CD4-positive, alpha-beta T cell treated with Interleukin-1 beta for 1 hour (primary cell): ENCODE measurements at regions not wholly inside any gene's neighbourhood (a gene's known extent, or its start where the extent isn't known, plus 50 kb on each side); places are given as distances from the start of the nearest gene placed in this dataset.

Experiments
- DNase-seq, 2 donors: peaks; one replicate each; pipeline ENCODE4 v3.0.0-alpha.2; 2020 to 2022

DNA sequence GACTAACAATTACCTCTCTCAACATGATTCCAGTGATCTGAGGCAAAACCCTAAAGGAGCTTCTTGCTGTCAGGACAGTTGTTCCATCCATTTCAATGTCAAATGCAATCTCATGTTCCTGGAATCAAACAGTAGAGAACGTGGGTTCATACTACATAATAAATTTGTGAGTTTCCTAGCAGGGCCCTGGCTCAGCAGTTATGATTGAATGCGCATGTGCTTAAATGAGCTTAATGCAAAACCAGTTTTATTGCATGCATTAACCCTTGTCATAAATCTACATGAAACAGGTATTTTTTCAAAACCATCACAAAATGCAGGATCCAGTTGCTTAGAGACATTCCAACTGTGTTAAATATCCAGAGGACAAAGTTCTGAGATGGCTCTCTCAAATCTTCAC lies 225.4 kb upstream of the TMEM72 start:
- no peak for DNase-seq

DNA sequence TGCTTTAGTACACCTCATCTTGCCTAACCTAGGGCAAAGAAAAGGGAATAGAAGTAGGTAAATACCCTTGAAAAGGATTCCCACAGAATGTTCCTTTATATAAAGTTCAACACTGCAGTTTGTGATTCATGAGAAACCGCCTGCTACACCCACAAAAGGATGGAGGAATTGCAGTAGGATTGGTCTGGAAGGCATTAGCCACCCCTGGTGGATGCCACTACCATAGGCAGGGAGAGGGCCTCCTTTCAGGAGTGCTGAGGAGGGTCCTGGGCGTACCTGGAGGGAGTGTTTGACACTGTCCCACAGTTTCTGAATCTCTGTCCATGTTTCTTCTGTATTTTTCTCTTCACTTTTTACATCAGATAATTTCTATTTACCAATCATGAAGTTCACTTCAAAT lies 221.8 kb upstream of the TMEM72 start:
- DNase-seq: no peak

DNA sequence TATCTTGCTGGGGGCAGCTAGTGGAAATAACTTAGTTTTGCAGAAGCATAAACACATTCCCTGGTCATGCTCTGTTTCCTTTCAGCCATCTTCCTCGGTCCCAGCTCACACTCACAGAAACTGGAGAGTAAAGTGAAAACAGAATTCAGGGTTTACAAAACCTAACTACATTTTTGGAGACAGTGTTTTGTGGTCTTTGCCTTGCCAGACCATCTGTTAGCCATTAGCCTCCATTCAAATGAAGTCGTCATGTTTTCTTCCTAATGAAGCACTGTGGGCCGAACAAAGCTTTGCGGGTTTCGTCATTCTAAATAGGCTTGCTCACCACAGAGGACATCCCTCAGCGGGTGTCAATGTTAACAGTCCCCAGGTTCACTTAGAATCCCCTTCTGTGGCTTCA lies 214.6 kb upstream of the TMEM72 start:
- no peak for DNase-seq

DNA sequence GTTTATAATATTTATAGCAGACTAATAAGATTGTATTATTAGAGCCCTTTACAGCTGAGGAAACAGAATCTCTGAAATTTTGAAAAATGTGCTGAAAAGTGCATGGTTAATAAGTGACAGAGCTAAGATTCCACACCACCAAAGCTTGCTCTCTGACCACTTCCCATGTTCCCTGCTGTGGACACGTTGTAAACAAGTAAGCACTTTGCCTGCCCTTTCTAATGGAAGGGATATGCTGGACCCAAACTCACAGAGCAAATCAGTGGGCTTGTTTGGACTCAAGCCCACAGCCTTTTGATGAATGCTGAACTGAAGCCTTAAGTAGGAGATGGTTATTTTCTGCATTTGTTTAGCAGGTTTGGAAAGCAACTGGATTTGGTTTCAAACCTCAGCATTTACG lies 214.0 kb upstream of the TMEM72 start:
- DNase-seq: no peak

DNA sequence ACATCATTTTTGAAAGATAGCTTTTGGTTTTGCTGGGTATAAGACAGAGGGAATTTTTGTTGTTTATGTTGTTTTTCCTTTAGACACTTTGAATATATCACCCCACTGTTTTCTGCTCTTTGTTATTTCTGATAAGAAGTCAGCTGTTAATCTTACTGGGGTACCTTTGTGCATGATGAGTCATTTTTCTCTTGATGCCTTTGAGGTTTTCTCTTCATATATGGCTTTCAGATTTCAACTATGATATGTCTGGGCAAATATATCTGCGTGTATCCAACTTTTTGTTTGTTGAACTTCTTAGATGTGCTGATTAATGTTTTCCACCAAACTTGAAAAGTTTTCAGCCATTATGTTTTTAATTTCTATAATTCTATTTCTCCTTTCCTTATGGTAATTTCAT lies 208.6 kb upstream of the TMEM72 start:
- DNase-seq: no peak

DNA sequence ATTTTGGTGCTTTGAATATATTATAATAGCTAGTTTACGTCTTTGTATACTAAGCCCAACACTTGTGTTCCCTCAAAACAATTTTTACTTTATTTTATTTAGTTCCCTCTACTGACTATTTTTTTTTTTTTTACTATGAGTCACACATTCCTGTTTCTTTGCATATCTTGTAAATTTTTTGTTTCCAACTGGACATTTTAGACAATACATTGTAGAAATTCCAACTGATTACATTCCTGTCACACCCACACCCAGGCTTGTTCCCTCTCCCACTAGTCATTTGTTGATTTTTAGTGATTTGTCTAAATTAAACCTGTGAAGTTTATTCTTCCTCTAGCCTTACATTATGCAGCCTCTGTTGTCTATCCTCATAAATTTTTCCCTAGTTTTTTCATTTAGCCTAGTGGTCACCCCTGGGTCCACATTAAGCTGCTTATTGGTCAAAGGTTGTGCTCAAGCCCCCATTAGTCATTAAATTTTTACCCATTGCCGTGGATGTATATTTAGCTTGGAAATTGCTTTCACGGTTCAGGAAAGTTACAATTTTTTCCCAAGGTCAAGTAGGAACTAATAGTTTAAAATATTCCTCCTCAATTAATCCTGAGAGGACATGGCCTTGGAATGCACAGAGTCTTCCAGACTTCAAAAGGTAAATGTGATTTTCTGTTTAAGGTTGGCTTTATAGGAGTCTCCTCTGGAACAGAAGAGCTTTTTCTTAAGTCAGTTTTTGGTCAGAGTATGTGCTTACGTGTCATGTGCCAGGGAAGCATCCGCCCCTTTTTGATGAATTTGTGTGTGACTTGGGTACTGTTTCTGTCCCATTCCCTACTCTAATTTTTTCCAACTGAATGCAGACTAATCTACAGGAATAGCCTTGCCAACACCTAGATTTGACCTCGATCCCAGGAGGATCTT lies 207.6 kb upstream of the TMEM72 start:
- DNase-seq: no peak

DNA sequence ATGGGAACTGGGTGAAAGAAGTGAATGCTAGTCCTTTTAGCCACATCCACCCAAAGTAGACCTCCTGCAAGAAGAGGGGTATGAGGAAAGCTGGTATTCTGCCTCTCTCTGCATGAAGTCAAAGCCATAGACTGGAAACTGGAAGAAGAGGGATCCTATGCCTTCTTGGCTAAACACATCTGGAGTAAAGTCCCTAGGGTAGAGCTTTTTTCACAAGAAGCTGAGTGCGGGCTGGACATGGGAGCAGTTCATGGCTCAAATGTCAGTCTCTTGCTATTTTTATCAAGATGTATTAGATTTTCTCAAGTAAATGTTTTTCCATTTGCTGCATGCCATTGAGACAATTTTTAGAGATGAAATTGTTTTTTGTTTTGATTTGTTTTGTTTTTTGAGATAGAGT lies 206.5 kb upstream of the TMEM72 start:
- DNase-seq: no peak

DNA sequence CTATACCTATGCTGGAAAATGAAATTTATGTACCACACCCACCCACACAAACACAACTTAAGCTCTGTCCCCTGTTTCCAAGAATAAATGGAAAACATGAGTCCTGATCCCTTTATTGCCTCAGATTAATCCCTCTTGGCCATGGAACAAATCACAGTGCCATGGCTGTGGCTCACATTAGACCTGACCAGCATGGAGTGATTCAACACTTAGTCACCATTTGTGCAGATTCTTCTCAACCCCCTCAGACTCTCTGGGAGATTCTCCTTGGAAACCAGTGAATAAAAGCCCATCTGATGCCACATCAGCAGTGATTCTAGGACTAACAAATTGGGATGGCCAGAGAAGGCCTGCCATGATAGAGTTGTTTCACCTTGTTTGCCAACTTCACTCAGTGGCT lies 204.4 kb upstream of the TMEM72 start:
- no peak for DNase-seq

DNA sequence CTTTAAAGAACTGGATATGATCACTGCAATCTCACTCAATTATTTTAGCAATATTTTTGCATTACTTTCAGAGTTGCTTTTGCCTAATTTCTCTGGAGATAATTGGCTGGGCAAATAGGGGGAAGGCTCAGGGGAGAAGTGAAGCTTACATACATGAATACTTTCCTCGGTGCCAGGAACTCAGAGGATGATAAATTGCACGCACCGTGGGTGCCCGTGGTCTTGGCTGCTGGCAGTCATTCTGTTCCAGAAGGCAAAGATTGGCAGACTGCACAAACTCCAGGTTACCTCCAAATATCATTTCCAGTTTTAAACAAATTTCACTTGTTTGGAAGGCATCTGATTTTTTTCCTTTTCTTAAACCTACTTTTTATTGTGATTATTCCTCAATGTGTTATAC lies 197.8 kb upstream of the TMEM72 start:
- no peak for DNase-seq

DNA sequence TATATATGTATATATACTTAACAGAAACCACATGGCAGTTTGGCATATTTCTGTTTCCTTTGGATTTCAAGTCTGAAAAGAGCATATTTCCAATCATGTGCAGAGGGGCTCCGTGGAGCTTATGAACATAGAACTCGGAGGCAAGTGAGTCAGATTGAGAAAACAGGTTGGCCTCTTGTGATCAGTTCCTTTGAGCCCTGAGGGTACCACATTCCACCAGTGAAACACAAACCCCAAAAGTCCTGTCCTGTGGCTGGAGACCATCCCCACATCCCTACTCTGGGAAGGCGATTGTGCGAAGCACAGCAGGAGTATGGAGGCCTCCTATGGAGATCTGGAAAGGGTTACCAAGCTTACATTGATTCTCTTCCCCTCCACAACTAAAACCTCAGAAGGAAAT lies 196.7 kb upstream of the TMEM72 start:
- no peak for DNase-seq

DNA sequence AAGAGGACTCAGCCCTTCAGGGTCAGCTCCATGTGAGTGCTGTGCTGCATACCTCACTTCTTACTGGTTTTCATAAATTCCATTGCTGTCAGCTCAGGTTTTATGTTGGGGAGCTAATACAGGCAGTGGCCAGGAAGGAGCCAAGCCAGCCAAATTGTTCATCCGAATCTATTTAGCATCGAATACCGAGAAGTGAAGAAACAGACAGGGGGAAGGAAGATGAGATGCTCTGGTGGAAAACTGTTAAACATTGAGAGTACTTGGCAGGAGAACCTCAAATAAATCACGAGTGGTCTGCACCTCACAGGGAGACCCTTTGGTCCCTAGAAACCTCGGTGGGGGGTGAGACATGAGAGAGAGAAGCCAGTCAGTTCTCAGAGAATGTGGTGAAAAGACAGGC lies 196.0 kb upstream of the TMEM72 start:
- DNase-seq: no peak

DNA sequence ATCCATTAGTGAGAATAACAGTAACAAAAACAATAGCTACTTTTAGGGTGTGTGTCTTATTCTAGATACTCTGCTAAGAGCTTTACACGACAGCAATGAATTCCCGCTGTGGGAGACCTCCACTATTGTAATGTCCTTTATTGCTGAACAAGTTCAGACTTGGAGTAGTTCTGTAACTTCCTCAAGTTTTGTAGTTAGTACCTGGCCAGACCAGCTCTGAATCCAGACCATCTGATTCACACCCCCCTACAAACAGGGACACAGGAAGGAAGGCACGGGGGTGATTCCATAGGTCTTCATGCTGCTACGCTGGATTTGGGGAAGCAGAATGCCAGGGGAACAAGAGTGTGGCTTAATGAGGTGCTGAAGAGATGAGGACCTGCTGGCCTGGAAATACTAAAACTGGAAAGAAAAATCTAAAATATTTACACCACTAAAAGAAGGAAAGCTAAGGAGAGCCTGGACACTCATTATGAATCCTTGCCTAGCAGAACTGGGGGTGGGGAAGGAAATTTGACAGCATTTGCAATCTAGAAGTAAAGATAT lies 194.6 kb upstream of the TMEM72 start:
- DNase-seq: no peak

DNA sequence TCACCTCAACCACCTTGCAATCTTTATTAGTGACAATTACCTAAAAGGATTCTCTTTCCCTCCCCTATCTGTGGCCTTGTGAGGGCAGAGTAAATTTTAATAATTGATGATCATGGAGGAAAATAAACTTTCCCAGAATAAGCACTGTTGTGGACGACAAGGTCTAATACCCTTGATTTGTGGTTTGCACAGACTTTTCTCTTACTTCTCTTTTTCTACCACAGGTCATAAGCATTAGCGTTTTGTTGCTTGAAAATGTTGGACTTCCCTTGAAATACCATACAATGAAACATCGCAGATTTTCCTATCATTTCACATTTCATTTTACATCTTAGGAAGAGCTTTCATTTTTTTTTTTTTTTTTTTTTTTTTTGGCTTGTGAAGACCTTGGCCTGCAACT lies 188.1 kb upstream of the TMEM72 start:
- DNase-seq: no peak

DNA sequence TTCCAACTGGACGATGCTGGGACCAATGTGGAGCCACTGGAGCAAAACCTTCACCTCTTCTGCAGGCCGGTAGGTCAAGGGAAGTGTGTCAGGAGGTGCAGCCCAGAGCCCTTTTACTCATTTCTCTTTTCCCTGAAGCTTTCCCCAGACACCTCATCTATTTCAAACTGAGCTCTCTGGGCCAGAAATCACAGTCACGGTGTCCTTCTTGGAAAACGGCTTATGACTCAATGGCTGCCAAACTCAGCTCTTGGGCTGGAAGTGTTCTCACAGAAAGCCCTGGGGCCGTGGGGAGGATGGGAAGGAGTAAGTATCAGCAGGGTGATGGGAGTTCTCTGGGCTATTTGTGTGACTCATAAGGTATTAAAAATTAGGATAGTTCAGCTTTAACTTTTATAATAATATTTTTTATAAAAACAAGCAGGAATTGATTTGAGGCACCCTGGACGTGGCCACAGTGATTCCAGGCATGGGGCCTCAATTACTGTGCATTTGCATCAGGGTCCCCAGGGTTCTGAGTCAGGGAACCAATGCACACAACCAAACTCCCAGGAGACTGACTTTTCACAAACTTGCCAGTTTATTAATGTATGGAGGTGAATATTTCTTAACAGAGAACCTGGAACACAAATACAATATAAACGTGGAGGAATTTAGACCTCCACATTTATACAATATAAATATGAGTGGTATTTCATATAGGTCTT lies 187.4 kb upstream of the TMEM72 start:
- no peak for DNase-seq

DNA sequence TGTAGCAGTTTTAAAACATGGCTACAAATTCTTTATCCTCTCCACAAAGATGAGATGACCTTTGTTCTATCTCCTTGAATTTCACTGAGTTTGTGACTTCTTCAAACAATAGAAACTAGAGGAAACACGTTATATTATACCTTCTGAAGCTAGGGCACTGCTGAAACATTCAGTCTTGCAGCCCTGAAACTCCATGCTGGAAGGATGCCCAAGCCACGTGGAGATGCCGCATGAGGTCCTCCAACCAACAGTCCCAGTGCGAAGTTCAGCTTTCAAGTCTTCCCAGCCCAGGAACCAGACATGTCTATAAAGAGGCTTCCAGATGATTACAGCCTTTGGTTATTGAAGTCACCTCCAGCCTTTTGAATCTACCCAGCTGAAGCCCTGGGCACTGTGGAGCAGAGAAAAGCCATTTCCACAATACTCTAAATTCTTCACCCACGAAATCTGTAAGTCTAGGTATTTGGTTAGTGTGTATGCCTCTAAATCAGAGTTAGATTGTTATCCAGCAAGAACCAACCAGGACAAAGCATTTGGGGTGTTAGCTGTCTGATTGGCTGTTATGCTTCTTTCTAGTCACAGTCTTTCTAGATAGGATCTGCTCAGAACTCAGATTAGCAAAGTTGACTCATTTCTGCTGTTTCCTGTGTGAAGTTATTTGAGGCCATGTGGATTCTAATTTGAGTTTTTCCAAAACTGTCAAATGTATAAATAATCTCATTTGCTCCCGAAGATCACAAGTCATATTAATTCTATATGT lies 186.5 kb upstream of the TMEM72 start:
- DNase-seq: no peak

DNA sequence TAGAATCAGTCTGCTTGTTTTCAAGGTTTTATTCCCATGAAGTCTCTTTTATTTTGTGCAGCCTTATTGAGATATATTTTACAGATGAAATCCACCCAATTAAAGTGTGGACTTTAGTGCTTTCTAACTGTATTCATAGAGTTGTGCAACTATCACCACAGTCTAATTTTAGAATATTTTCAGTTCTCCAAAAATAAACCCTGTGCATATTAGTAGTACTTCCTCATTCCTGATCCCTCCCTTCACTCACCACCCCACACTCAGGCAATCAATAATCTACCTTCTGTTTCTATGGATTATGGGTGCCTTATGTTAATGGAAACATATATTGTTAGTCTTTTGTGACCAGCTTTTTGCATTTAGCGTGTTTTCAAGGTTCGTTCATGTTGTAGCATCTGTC lies 185.7 kb upstream of the TMEM72 start:
- DNase-seq: no peak

DNA sequence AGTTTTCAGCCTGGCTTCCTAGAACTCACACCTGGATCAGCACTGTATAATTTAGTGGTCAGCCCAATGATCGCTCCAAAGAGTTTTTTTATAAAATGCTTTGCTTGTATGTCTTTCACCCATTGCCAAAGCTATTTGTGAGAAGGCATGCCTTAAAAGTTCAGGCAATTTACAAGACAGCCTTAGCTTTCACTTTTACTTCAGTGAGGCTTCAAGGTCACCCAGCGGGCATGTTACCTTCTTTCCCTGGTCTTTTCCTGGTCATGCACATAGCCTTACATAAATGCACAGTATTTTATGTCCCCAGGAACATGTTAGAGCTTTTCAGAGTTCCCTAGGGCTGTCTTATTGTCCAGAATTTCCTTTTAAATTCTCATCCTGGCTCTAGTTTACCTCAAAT lies 179.9 kb upstream of the TMEM72 start:
- no peak for DNase-seq

DNA sequence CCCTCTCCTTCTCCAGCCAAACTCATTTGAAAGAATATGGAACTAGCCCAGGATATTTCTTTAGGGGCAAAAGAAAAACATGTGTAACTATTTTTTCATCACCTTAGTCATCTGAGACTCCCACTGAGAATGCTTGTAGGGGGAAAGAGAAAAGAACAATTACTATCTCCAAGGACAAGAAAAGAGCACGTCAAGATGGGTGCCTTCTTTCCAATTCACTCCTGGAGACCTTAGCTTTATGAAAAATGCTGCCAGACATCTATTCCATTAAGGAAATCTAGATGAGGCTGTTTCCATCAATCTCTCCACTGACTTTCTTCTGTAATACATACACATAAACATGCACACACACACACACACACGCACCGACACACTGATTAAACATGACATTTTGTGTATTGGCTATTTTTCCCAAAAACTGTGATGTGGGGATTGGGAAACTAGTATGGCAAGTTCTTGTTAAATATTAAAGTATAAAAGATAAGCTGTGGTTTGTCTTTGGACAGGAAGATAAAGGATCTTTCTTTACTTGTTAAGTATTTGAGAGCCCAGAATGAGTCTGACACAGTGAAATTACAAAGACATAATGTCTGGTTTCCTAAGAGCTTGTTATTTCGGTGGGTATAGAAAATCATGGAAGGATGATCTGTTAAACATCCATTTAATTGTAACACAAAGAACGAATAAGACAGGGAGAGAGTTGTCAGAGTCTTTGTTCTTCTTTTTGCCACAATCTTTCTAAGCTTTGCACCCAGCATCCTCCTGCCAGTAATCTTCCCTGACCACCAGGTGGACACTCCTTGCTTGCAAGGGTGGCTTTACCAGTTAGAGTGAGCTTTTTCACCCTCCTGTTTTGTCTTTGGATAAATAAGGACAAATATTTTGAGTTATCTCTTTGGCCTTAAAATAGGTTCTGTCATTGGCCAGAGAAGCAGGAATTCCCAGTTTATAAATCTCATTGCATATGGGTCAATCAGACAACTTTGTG lies 177.3 kb upstream of the TMEM72 start:
- no peak for DNase-seq

DNA sequence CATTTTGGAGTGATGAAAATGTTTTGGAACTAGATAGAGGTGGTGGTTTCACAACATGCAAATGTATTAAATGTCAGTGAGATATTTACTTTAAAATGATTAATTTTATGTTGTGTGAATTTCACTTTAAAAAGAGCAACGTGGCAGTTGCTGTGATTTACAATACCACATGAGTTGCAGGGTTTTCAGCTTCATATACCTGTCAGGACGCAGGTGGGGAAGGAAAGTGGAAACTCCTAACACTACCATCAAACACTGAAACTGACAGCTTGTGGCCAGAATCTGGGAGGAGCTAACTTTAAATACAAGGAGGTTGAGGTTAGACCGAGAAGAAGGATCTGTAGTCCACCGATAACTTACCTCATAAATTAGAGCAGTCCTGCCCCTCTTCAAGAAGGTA lies 168.9 kb upstream of the TMEM72 start:
- no peak for DNase-seq

DNA sequence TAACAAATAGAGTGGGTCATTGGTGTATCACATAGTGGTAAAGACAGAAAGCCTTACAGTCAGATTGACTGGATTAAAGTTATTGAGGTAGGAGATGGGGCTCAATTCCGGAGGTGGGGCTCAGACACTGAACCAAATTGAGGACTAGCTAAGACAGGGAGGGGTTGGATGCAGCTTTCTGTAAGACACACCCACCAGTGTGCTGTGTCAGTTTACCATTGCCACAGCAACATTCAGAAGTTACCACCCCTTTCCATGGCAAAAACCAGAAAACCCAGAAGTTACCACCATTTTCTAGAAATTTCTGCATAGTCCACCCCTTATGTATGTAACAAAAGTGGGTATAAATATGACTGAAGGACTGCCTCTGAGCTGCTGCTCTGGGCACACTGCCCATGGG lies 167.6 kb upstream of the TMEM72 start:
- DNase-seq: no peak

DNA sequence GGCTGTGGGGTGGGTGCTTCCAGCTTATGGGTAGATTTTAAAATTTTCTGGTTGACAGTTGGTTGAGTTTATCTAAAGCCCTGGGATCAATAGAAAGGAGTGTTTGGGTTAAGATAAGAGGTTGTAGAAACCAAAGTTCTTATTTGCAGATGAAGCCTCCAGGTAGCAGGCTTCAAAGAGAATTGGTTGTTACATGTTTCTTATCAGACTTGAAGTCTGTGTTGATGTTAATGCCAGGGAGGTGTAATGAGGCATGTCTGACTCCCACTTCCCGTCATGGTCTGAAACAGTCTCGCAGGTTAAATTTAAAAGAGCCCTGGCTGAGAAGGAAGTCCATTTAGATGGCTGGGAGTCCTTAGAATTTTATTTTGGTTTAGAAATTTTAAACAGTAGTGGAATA lies 165.2 kb upstream of the TMEM72 start:
- DNase-seq: no peak

DNA sequence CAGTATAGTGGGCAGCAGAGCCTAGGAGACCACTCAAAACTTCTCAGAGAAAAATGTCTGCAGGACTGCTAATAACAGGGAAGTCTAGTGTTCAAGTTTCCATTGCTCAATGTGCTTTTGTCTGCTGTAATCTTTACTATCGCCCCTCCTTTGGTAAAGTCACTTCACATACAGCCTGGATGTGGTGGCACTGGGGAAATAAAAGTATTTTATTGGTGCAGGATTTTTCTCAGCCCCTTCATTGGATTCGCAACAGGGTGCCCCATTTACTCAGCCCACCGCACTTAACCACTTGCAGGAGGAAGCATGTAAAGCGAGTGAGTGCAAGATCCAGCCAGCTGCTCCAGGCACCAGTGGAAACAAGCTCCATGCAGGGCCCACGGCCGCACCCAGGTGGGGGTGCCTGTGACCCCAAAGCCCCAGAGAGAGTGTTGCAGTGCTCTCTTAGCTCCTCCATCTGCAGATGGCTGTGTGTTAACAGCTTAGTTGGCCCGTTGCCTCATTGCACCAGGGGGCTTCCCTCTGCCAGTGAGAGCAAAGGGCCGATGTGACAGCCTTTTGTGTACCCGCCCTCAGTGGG lies 163.5 kb upstream of the TMEM72 start:
- DNase-seq: no peak
